ENCODE measurements at regions not wholly inside any gene's neighbourhood (a gene's known extent, or its start where the extent isn't known, plus 50 kb on each side); places are given as distances from the start of the nearest gene placed in this dataset.

- TF ChIP-seq CTCF (conservative IDR thresholded peaks at IDR 0.05; ENCODE audit: low read depth, low read length) (no peak), NFE2L2 (IDR thresholded peaks at IDR 0.05; ENCODE audit: low read depth, low read length) (no peak), CEBPB (IDR thresholded peaks at IDR 0.05; ENCODE audit: low read depth, low read length) (no peak), MXI1 (IDR thresholded peaks at IDR 0.05; ENCODE audit: borderline replicate concordance, low read depth, low read length) (no peak), RCOR1 (IDR thresholded peaks at IDR 0.05; ENCODE audit: insufficient replicate concordance, low read length) (no peak), RFX5 (IDR thresholded peaks at IDR 0.05; ENCODE audit: low read depth, low read length) (no peak), RAD21 (IDR thresholded peaks at IDR 0.05; ENCODE audit: low read length) (no peak), MAZ (IDR thresholded peaks at IDR 0.05; ENCODE audit: borderline replicate concordance, low read depth, low read length) (no peak), POLR2A (IDR thresholded peaks at IDR 0.05; ENCODE audit: low read depth, low read length) (no peak), FOS (IDR thresholded peaks at IDR 0.05; ENCODE audit: low read depth, low read length) (no peak), CHD1 (IDR thresholded peaks at IDR 0.05; ENCODE audit: low read depth, low read length) (no peak)
- TF ChIP-seq, protein P1, sequence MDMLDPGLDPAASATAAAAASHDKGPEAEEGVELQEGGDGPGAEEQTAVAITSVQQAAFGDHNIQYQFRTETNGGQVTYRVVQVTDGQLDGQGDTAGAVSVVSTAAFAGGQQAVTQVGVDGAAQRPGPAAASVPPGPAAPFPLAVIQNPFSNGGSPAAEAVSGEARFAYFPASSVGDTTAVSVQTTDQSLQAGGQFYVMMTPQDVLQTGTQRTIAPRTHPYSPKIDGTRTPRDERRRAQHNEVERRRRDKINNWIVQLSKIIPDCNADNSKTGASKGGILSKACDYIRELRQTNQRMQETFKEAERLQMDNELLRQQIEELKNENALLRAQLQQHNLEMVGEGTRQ (IDR thresholded peaks at IDR 0.05; ENCODE audit: low read depth, low read length): no peak
- TF ChIP-seq, protein P2, sequence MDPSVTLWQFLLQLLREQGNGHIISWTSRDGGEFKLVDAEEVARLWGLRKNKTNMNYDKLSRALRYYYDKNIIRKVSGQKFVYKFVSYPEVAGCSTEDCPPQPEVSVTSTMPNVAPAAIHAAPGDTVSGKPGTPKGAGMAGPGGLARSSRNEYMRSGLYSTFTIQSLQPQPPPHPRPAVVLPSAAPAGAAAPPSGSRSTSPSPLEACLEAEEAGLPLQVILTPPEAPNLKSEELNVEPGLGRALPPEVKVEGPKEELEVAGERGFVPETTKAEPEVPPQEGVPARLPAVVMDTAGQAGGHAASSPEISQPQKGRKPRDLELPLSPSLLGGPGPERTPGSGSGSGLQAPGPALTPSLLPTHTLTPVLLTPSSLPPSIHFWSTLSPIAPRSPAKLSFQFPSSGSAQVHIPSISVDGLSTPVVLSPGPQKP (IDR thresholded peaks at IDR 0.05; ENCODE audit: borderline replicate concordance, low read depth, low read length): no peak
These were observed 110.5 kb downstream of the HAO1 start for GRCh38 chr20:7829776-7830175.
